SU-DHL-6 (cell line): ENCODE measurements at regions not wholly inside any gene's neighbourhood (a gene's known extent, or its start where the extent isn't known, plus 50 kb on each side); places are given as distances from the start of the nearest gene placed in this dataset.

Experiments used
- CTCF ChIP-seq: fragments of 200-600 bp; sonication (generic); IDR thresholded peaks from one replicate; pipeline ENCODE4 v1.5.1; 2017; ENCODE audit warnings: antibody characterized with exemption, mild to moderate bottlenecking, low read length, moderate library complexity; ENCODE audit not compliant: insufficient read depth, poor library complexity, severe bottlenecking
- EZH2phosphoT487 ChIP-seq: fragments of 200-600 bp; sonication (generic), shearing (Covaris generic); conservative IDR thresholded peaks from 2 replicates; pipeline ENCODE4 v1.6.1; 2018; ENCODE audit warnings: mild to moderate bottlenecking, antibody characterized with exemption, low read length, moderate library complexity, mixed read lengths

- no peak for TF ChIP-seq EZH2phosphoT487
- no peak for TF ChIP-seq CTCF
These were observed 257.0 kb upstream of the PRR16 start for GRCh38 chr5:120207129-120207528.
